CD4-positive, alpha-beta T cell treated with Interleukin-10 for 1 hour (primary cell): ENCODE measurements at regions not wholly inside any gene's neighbourhood (a gene's known extent, or its start where the extent isn't known, plus 50 kb on each side); places are given as distances from the start of the nearest gene placed in this dataset.
A peak's percentile ranks its signal among the peaks of the same experiment; 100 is the strongest.

ENCODE experiments used
- DNase-seq: peaks from one replicate; pipeline ENCODE4 v3.0.0-alpha.2; 2020

DNA sequence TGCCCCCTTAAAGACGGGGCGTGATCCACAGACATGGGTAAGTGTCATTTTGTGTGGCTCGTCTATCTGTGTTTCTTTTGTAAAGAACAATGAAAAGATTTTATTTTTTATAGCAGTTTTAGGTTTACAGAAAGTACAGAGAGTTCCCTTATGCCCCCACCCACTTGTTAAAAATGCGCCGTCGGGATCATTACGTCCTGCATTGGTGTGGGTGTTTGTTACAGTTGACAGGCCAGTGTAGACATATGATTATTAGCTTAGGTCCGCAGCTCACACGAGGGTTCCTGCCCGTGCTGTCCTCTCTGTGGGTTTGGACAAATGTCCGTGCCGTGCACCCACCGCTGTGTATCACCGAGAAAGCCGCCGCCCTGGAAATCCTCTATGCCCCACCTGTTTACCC is 50.5 kb downstream of the RGS12 start:
- no peak for DNase-seq

DNA sequence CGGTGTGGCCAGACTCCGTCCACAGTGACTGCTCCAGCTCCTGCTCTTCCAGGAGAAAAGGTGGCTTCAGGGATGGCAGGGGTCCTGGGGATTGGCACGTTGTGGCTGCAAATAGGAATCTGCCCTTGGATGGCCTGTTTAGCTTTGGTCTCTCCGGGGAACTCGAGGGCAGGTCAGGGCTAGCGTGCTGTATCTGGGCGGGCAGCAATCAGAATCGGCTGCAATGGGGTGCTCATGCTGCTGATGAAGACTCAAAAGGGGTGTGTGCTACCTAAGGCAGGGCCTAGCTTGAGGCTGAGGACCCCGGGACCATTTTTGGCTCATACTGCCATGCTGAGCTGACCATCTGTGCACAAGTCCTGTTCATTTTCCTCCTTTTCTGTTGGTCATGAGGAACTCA is 51.3 kb downstream of the RGS12 start:
- no peak for DNase-seq

GRCh38 chr4:3344596-3344995 is 51.8 kb downstream of the RGS12 start:
- DNase-seq, result no peak

GRCh38 chr4:3345384-3345783 is 52.6 kb downstream of the RGS12 start:
- DNase-seq, result no peak

DNA sequence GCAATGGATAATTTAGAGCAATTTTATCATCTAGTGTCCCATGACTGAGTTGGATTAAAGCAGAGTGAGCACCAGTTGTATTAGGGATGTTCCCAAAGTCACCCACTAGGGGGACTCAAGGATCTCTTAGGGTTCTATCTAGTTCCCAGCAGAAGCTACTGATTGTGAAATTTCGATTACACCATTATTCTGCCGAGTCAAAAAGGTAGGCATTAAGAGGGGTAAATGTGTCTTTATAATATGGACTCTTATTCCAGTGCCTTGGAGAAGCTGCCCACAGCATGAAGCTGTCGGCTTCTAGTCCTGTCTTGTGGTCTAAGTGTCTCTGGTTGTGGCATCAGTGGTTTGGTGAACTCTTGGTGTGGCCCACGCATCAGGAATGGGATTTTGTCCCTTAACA is 53.3 kb downstream of the RGS12 start:
- peak; percentile 67 for DNase-seq

GRCh38 chr4:3347871-3348270 is 55.0 kb downstream of the RGS12 start:
- DNase-seq, result no peak

- DNase-seq, result no peak
Measured at GRCh38 chr4:3348621-3349020, 55.8 kb downstream of the RGS12 start.

DNA sequence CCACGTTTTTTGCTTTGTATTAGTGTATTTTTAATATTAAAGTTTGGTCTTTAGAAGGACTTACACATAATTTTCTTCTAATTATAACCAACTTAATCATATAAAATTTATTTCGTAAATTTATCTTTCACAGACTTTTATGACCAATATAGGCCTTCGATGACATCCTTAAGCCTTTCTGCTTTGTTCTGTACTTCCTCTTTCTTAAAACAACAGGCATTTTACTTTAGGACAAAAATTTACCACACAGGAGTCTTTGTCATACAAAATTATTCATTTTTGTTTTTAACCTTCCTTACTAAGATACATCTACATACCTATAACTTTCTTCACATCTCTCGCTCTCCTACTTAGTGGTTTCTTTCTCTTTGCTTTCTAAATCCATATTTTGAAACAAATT is 56.3 kb downstream of the RGS12 start:
- no peak for DNase-seq

- DNase-seq, result no peak
Measured at GRCh38 chr4:3351997-3352396, 59.2 kb downstream of the RGS12 start.

- no peak for DNase-seq
Measured at GRCh38 chr4:3352505-3352904, 59.7 kb downstream of the RGS12 start.

DNA sequence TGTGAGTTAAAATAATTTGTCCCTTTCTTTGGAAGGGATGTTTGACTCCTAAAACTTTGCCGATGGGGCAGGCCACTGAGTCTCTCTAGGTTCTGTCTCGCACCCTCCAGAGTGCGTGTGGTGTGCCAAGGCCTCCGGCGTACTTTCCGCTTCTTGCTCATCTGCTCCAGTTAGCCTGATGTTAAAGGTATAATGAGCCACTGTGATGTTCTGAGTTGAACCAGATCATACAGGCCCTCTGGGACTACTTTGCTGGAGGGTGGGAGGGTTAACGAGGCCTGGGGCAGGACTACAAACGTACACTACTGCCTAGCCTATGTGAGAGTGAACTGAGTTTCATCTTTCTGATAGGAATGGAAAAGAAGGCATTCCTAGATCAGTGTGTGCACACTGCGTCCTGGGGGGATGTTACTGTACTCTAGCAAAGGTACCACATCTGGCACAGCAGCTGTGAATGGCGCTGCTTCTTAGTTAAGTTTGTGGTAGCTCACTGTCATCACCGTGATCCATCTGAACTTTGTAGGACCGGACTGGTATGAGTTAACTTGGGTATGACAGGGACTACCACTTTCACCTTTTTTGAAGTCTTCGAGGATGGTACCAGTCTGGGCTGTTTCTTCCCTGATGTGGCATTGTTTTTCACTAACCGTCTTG is 60.2 kb downstream of the RGS12 start:
- DNase-seq, result no peak

DNA sequence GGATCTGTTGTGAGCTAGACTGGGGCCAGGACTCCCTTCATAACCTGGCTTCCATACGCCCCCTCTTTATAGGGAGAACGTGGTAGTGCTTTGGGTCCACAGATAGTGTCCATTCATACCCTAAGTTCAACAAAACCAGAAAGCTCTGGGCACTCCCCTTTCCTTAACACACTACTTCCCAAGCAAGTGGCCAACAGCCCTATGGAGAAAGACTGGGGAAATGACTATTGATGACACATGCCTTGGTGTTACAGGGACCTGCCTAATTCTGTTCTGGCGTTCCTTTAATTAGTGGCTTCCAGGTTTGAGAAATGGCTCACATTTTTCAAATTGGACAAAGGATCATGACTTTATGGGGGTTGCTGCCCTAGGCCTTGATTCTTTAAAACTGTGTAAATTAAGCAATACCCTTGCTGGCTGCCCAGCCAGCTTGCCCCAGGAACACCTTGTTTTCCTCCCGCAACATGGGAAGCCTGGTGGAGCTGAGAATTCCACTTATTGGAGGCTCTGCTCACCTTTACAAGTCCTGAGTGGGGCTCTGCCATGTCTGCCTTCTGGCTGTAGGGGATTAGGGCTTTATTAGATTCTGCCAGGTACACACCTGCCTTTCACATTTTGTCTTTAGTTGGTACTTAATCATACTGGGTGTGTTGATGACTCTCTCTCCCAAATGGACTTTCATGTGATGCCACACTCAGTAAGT is 61.1 kb downstream of the RGS12 start:
- no peak for DNase-seq

GRCh38 chr4:3354455-3354811 is 61.6 kb downstream of the RGS12 start:
- DNase-seq, result no peak

- no peak for DNase-seq
Measured at GRCh38 chr4:3355266-3355748, 62.5 kb downstream of the RGS12 start.

GRCh38 chr4:3358656-3359055 is 65.8 kb downstream of the RGS12 start:
- no peak for DNase-seq

GRCh38 chr4:3360777-3361176 is 68.0 kb downstream of the RGS12 start:
- DNase-seq, result no peak

DNA sequence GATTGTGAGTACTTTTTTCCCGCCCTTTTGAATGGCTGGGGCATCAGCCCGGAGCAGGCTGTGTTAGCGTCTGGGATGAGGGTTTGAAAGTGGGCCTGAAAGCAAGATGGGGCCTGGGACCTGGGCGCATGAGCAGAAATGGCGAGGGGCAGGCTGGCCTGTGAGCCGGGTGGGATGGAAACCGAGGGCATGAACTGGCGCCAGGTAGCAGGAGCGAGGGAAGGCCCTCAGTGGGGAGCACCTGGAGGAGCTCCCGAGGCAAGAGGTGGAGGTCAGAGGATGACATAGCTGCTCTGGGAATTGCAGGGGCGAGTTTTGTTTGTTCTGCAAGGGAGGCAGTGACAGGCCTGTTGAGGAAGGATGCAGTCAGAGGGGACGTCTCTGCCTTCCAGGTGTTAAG is 68.6 kb downstream of the RGS12 start:
- no peak for DNase-seq

GRCh38 chr4:3361896-3362295 is 69.1 kb downstream of the RGS12 start:
- no peak for DNase-seq

DNA sequence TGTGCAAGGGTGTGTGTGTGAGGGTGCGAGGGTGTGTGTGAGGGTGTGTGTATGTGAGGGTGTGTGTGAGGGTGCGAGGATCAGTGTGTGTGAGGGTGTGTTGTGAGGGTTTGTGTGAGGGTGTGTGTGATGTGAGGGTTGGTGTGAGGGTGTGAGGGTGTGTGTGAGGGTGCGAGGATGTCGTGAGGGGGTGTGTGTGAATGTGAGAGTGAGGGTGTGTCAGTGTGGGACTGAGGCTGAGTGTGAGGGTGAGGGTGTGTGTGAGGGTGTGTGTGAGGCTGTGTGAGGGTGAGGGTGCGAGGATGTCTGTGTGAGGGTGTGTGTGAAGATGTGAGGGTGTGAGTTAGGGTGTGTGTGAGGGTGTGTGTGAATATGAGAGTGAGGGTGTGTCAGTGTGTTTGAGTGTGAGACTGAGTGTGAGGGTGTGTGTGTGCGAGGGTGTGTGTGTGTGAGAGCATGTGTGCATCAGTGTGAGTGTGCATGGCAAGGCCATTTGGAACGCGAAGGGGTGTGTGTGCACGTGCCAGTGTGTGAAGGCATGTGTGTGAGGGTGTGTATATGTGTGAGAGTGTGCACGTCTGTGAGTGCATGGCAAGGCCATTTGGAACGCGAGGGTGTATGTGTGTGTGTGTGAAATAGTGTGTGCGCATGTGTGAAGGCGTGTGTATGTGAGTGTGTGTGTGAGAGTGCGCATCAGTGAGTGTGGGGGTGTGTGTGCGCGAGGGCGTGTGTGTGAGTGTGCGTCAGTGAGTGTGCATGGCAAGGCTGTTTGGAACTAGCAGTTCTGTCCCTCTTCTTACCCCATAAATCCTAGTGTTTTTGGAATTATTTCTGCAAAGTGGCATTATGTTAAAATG is 69.8 kb downstream of the RGS12 start:
- DNase-seq, result no peak

- no peak for DNase-seq
Measured at GRCh38 chr4:3363411-3364141, 70.8 kb downstream of the RGS12 start.

- DNase-seq, result no peak
Measured at GRCh38 chr4:3364199-3364598, 71.4 kb downstream of the RGS12 start.

DNA sequence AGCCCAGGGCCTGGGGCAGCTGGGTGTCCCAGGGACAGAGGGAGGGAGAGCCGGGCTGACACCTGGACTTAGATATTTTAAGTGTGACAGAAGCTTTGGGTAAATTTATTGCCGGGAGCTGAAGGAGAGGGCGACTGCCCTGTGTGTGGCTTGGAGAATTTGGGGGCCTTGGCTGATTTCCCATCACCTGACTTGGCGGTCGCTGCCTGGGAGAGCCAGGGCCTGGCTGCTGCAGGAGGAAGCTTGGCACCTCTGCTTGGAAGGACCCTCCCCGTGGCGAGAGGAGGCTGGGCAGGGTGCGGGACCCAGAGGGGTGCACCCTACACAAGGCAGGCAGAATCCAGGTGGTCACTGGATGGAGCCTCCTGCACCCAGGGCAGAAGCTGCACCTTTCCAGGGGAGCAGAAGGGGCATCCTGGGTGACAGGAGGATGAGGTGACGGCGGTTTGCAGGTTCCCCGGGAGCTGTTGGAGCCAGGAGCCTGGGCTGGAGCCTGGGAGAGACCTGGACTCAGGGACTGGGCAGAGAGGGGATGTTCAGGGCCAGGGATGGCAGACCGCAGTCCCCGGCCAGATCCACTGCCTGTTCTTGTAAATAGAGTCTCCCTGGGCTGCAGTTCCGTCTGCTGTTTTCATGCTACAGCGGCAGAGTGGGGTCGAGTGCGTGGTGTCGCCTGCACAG is 72.0 kb downstream of the RGS12 start:
- no peak for DNase-seq

GRCh38 chr4:3365326-3365725 is 72.5 kb downstream of the RGS12 start:
- no peak for DNase-seq
